Nephron progenitor cell (in vitro differentiated cells): ENCODE measurements at regions not wholly inside any gene's neighbourhood (a gene's known extent, or its start where the extent isn't known, plus 50 kb on each side); places are given as distances from the start of the nearest gene placed in this dataset.

Experiments used
- DNase-seq: peaks from one replicate; pipeline ENCODE4 v3.0.0; 2021
- H3K27ac Mint-ChIP-seq: 2 replicates; pipeline ENCODE4 v1.8.0; 2021; ENCODE audit warnings: mild to moderate bottlenecking, moderate library complexity, mixed read lengths
- H3K27me3 Mint-ChIP-seq: 2 replicates; pipeline ENCODE4 v1.8.0; 2021; ENCODE audit warnings: mild to moderate bottlenecking, low read depth, mixed read lengths; ENCODE audit not compliant: poor library complexity
- H3K36me3 Mint-ChIP-seq: 2 replicates; pipeline ENCODE4 v1.8.0; 2021; ENCODE audit warnings: low read depth, mixed read lengths
- H3K4me1 Mint-ChIP-seq: 2 replicates; pipeline ENCODE4 v1.8.0; 2021; ENCODE audit warnings: mixed read lengths
- H3K4me3 Mint-ChIP-seq: 2 replicates; pipeline ENCODE4 v1.8.0; 2021; ENCODE audit warnings: mild to moderate bottlenecking, moderate library complexity, mixed read lengths
- H3K9me3 Mint-ChIP-seq: 2 replicates; pipeline ENCODE4 v1.8.0; 2021; ENCODE audit warnings: mild to moderate bottlenecking, moderate library complexity, mixed read lengths
- TF ChIP-seq, protein P1 (sequence below): fragments of 200-600 bp; sonication (generic); IDR thresholded peaks from 2 replicates; pipeline ENCODE4 v1.5.0; 2021; ENCODE audit warnings: antibody characterized with exemption

- Mint-ChIP-seq H3K36me3 (no peaks in the 10 kb centered on the region), H3K9me3 (peaks cover 6% of the 10 kb centered on the region), H3K4me3 (no peak overlapping the region), H3K27ac (peak overlapping the region; percentile 5), H3K27me3 (peaks cover 13% of the 10 kb centered on the region), H3K4me1 (peaks cover 7% of the 10 kb centered on the region)
- TF ChIP-seq, protein P1, sequence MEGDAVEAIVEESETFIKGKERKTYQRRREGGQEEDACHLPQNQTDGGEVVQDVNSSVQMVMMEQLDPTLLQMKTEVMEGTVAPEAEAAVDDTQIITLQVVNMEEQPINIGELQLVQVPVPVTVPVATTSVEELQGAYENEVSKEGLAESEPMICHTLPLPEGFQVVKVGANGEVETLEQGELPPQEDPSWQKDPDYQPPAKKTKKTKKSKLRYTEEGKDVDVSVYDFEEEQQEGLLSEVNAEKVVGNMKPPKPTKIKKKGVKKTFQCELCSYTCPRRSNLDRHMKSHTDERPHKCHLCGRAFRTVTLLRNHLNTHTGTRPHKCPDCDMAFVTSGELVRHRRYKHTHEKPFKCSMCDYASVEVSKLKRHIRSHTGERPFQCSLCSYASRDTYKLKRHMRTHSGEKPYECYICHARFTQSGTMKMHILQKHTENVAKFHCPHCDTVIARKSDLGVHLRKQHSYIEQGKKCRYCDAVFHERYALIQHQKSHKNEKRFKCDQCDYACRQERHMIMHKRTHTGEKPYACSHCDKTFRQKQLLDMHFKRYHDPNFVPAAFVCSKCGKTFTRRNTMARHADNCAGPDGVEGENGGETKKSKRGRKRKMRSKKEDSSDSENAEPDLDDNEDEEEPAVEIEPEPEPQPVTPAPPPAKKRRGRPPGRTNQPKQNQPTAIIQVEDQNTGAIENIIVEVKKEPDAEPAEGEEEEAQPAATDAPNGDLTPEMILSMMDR = no peak
- no peak for DNase-seq
These were observed 183.5 kb upstream of the PLEKHG7 start for GRCh38 chr12:92519284-92519683.

- no peak for DNase-seq
- Mint-ChIP-seq H3K4me1 (peaks cover 7% of the 10 kb centered on the region), H3K36me3 (no peaks in the 10 kb centered on the region), H3K27me3 (peaks cover 9% of the 10 kb centered on the region), H3K27ac (no peak overlapping the region), H3K9me3 (no peaks in the 10 kb centered on the region), H3K4me3 (no peak overlapping the region)
- TF ChIP-seq, protein P1 = no peak
These were observed 184.7 kb upstream of the PLEKHG7 start for GRCh38 chr12:92518071-92518470.

DNA sequence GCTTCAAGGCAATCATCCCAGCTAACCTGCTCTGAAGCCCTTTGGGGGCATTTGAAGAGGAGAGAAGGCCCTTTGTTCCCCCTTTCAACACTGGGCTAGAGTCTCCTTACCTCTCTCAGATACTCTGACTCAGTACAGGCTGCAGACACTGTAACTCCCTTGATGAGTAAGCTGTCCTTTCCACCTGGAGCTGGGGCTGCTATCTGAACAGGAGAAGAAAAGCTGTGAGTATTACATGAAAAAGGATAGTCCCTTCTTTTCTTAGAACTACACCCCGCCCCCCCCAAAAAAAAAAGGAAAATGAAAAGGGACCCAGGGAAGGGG lies 186.6 kb upstream of the PLEKHG7 start:
- Mint-ChIP-seq H3K4me1 (peaks cover 7% of the 10 kb centered on the region), H3K27ac (no peak overlapping the region), H3K9me3 (no peaks in the 10 kb centered on the region), H3K27me3 (peaks cover 9% of the 10 kb centered on the region), H3K36me3 (no peaks in the 10 kb centered on the region), H3K4me3 (no peak overlapping the region)
- DNase-seq = no peak
- TF ChIP-seq, protein P1 = no peak

DNA sequence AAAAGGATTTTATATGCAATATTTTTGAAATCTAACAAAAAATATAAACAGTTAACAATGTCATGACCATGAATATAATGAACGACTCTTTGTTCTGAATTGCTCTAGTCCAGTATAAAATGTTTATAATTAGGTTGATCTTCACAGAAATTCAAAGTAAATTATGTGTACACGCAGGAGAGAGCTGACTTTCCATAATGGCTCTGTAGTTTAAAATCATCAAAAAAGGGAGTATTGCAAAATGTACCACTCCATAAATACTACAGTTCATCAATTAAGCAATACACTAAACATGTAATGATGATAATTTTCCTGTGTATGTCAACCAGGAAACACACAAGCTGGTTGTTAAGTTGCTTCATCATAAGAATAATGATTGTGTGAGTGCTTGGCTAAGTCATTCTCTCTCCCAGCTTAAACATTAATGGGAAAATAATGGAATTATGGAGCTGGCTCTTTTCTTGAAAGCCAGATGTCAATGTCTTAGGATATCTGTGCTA lies 189.5 kb upstream of the PLEKHG7 start:
- no peaks in the 10 kb centered on the region for H3K36me3 Mint-ChIP-seq
- no peak for DNase-seq
- H3K4me3 Mint-ChIP-seq = no peak overlapping the region
- H3K9me3 Mint-ChIP-seq = no peaks in the 10 kb centered on the region
- TF ChIP-seq, protein P1 = no peak
- peaks cover 5% of the 10 kb centered on the region for H3K27me3 Mint-ChIP-seq
- H3K27ac Mint-ChIP-seq = no peak overlapping the region
- peaks cover under 1% of the 10 kb centered on the region for H3K4me1 Mint-ChIP-seq

DNA sequence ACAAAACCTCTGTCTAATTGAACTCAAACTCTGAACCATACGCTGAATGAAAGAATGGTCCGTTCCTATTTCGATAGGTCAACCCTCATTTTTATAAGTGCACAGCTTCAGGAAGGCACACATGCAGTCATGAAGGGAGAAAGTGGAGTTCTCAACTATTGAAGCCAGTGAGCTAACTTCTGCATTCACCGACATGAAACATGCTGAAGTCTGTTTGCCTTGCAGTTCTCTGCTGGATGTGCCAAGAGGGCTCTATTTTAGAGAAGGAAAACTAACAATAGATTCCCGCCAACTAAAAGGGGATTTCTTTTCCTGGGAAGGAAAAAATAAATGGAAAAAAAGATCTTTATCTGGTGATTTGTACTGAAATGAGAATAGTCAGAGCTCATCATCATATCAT lies 191.0 kb upstream of the PLEKHG7 start:
- TF ChIP-seq, protein P1 = no peak
- DNase-seq = no peak
- Mint-ChIP-seq H3K4me1 (peaks cover 16% of the 10 kb centered on the region), H3K27me3 (peaks cover 8% of the 10 kb centered on the region), H3K36me3 (no peaks in the 10 kb centered on the region), H3K4me3 (no peak overlapping the region), H3K9me3 (no peaks in the 10 kb centered on the region), H3K27ac (no peak overlapping the region)

GRCh38 chr12:92509156-92509738 lies 193.5 kb upstream of the PLEKHG7 start:
- Mint-ChIP-seq H3K36me3 (no peaks in the 10 kb centered on the region), H3K27me3 (peaks cover 4% of the 10 kb centered on the region), H3K9me3 (no peaks in the 10 kb centered on the region), H3K4me1 (peaks cover 37% of the 10 kb centered on the region), H3K27ac (no peak overlapping the region), H3K4me3 (no peak overlapping the region)
- TF ChIP-seq, protein P1 = no peak
- DNase-seq = no peak
